ENCODE measurements at regions not wholly inside any gene's neighbourhood (a gene's known extent, or its start where the extent isn't known, plus 50 kb on each side); places are given as distances from the start of the nearest gene placed in this dataset.

DNA sequence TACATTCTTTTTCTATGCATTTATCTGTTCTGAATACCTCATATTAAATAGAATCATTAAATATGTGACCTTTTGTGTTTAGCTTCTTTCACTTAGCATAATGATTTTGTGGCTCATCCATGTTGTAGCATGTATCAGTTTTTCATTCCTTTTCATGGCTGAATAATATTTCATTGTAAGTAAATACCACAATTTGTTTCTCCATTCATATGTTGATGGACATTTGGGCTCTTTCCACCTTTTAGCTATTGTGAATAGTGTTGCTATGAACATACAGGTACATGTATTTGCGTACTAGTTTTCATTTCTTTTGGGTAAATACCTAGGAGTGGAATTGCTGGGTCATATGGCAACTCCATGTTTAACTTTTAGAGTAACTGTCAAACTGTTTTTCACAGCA, 85.1 kb downstream of the GNL3L start:
- POLR2A ChIA-PET: no interaction called here

DNA sequence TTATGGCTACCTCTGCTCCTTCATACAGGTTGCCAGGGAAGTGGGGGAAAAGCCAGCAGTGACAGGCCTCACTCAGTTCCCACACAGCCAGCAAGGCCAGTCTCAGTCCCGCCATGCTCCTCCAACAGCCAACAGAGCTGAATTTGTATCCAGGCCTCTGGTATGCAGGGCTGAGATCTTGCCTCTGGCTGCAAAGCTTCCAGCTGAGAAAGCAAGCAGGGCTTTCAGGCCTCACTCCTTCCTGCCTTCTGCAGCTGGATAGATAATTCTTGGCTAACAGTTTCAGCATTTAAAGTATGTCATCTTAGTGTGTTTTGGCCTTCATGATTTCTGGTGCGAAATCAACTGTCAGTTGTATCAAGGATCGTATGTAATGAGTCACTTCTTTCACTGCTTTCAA, 103.6 kb downstream of the GNL3L start:
- H3K9me3 ChIP-seq (ENCODE audit: control insufficient read depth in 2 of 3, low read length in 3 of 3): no peaks in the 10 kb centered on the region
- H3K4me3 Mint-ChIP-seq: no peak overlapping the region
- peaks cover 3 to 20% (median 15%) of the 10 kb centered on the region in 5 donors for H3K36me3 Mint-ChIP-seq
- CTCF ChIA-PET: no interaction called here
- peaks cover 0 to 2% (median 0%) of the 10 kb centered on the region in 5 donors for H3K27me3 Mint-ChIP-seq
- no peaks in the 10 kb centered on the region for H3K27me3 ChIP-seq (ENCODE audit: control insufficient read depth in 2 of 2, insufficient read depth in 2 of 2, low read length in 2 of 2)
- peaks cover 4 to 60% (median 21%) of the 10 kb centered on the region in 11 donors for H3K9me3 Mint-ChIP-seq
- H3K4me1 Mint-ChIP-seq: no peaks in the 10 kb centered on the region
- no peak overlapping the region for H3K27ac Mint-ChIP-seq
- H3K36me3 ChIP-seq (ENCODE audit: control insufficient read depth in 2 of 3, insufficient read depth in 3 of 3, low read length in 3 of 3): no peaks in the 10 kb centered on the region
- H3K27ac ChIP-seq (ENCODE audit: low read depth, low read length): no peak overlapping the region
- DNase-seq (no peak), ATAC-seq (no peak)
- intact Hi-C loops (cut with micrococcal nuclease): loop anchor here in 1 of 2 donors (10.0 kb wide), 1 partner anchor 949 kb away; the partner anchor contains the start of gene HUWE1
- no peak overlapping the region for H3K4me3 ChIP-seq (ENCODE audit: low read length)
- POLR2A ChIA-PET: no interaction called here
- H3K4me1 ChIP-seq (ENCODE audit: control insufficient read depth in 2 of 2, insufficient read depth in 2 of 2, low read length in 2 of 2): no peaks in the 10 kb centered on the region

More for the DNA sequence above, 85.1 kb downstream of the GNL3L start:
- intact Hi-C loops (cut with micrococcal nuclease): no loop called here
- H3K4me1 ChIP-seq (ENCODE audit: control insufficient read depth in 2 of 2, insufficient read depth in 2 of 2, low read length in 2 of 2): no peaks in the 10 kb centered on the region
- no peak overlapping the region for H3K27ac ChIP-seq (ENCODE audit: low read depth, low read length)
- no peaks in the 10 kb centered on the region for H3K9me3 ChIP-seq (ENCODE audit: control insufficient read depth in 2 of 3, low read length in 3 of 3)
- H3K36me3 Mint-ChIP-seq: peaks cover 0 to 34% (median 29%) of the 10 kb centered on the region in 5 donors
- DNase-seq (no peak), ATAC-seq (no peak)
- H3K4me1 Mint-ChIP-seq: no peaks in the 10 kb centered on the region
- H3K4me3 Mint-ChIP-seq: no peak overlapping the region
- no peaks in the 10 kb centered on the region for H3K27me3 Mint-ChIP-seq
- no peaks in the 10 kb centered on the region for H3K36me3 ChIP-seq (ENCODE audit: control insufficient read depth in 2 of 3, insufficient read depth in 3 of 3, low read length in 3 of 3)
- no peaks in the 10 kb centered on the region for H3K27me3 ChIP-seq (ENCODE audit: control insufficient read depth in 2 of 2, insufficient read depth in 2 of 2, low read length in 2 of 2)
- H3K27ac Mint-ChIP-seq: no peak overlapping the region
- no peak overlapping the region for H3K4me3 ChIP-seq (ENCODE audit: low read length)
- CTCF ChIA-PET: no interaction called here
- peaks cover 7 to 46% (median 17%) of the 10 kb centered on the region in 11 donors for H3K9me3 Mint-ChIP-seq

DNA sequence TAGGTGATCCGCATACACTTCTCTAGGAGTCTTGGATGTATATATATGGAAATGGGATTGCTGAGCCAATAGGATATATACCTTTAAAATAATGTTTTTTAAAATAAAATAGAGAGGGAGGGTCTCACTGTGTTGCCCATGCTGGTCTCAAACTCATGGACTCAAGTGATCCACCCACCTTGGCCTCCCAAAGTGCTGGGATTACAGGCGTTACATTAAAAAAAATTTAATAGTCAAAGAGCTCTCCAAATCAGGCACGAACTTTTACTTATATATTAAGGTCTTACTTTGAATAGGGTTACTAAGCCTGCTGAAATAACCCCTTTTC, 109.0 kb downstream of the GNL3L start:
- Histone ChIP-seq H3K27ac (ENCODE audit: low read depth, low read length) (peak overlapping the region; percentile 98), H3K9me3 (ENCODE audit: control insufficient read depth in 2 of 3, low read length in 3 of 3) (no peaks in the 10 kb centered on the region), H3K4me3 (ENCODE audit: low read length) (peak overlapping the region; percentile 64), H3K36me3 (ENCODE audit: control insufficient read depth in 2 of 3, insufficient read depth in 3 of 3, low read length in 3 of 3) (no peaks in the 10 kb centered on the region), H3K4me1 (ENCODE audit: control insufficient read depth in 2 of 2, insufficient read depth in 2 of 2, low read length in 2 of 2) (peaks cover 4% of the 10 kb centered on the region in 2 donors), H3K27me3 (ENCODE audit: control insufficient read depth in 2 of 2, insufficient read depth in 2 of 2, low read length in 2 of 2) (no peaks in the 10 kb centered on the region)
- Mint-ChIP-seq H3K27me3 (no peaks in the 10 kb centered on the region), H3K36me3 (peaks cover 3 to 17% (median 5%) of the 10 kb centered on the region in 5 donors), H3K27ac (peak overlapping the region; percentile 96 to 100 (median 99)), H3K4me3 (peak overlapping the region; percentile 74 to 98 (median 94)), H3K4me1 (peaks cover 0 to 16% (median 10%) of the 10 kb centered on the region in 7 donors), H3K9me3 (peaks cover 0 to 19% (median 9%) of the 10 kb centered on the region in 11 donors)
- no peak for DNase-seq
- ChIA-PET CTCF (interaction anchor here (0.5 to 1.3 kb wide), 2 partner anchors 252 to 420 kb away, joined by 3 read pairs; no protein-coding TSS in a partner anchor), POLR2A (interaction anchor here (0.9 to 2.3 kb wide), 12 partner anchors 64 to 1414 kb away, joined by 3 to 25 read pairs (median 6); partner anchors contain the start of genes APEX2, FAM120C, GNL3L and KDM5C)
- intact Hi-C loops (cut with micrococcal nuclease): loop anchor here (1.0 to 10.0 kb wide), 13 partner anchors 62 to 1557 kb away; partner anchors contain the start of genes APEX2 (in 2 of the 2), FAM120C (in 2 of the 2), GNL3L (in 2 of the 2) and TSR2 (in 2 of the 2)
- no peak for ATAC-seq

GRCh38 chrX:54639346-54640102, 109.5 kb downstream of the GNL3L start:
- Mint-ChIP-seq H3K4me1 (peaks cover 0 to 16% (median 10%) of the 10 kb centered on the region in 7 donors), H3K36me3 (peaks cover 3 to 17% (median 5%) of the 10 kb centered on the region in 5 donors), H3K4me3 (peak overlapping the region; percentile 74 to 98 (median 94)), H3K27ac (peak overlapping the region; percentile 96 to 100 (median 99)), H3K27me3 (no peaks in the 10 kb centered on the region), H3K9me3 (peaks cover 0 to 19% (median 8%) of the 10 kb centered on the region in 11 donors)
- Histone ChIP-seq H3K4me1 (ENCODE audit: control insufficient read depth in 2 of 2, insufficient read depth in 2 of 2, low read length in 2 of 2) (peaks cover 4% of the 10 kb centered on the region in 2 donors), H3K27me3 (ENCODE audit: control insufficient read depth in 2 of 2, insufficient read depth in 2 of 2, low read length in 2 of 2) (no peaks in the 10 kb centered on the region), H3K9me3 (ENCODE audit: control insufficient read depth in 2 of 3, low read length in 3 of 3) (no peaks in the 10 kb centered on the region), H3K27ac (ENCODE audit: low read depth, low read length) (peak overlapping the region; percentile 98), H3K4me3 (ENCODE audit: low read length) (peak overlapping the region; percentile 64), H3K36me3 (ENCODE audit: control insufficient read depth in 2 of 3, insufficient read depth in 3 of 3, low read length in 3 of 3) (no peaks in the 10 kb centered on the region)
- intact Hi-C loops (cut with micrococcal nuclease): loop anchor here (1.0 to 10.0 kb wide), 17 partner anchors 57 to 1557 kb away; partner anchors contain the start of genes APEX2 (in 2 of the 2), FAM120C (in 2 of the 2), GNL3L (in 2 of the 2) and TSR2 (in 2 of the 2)
- peak; percentile 93 for ATAC-seq
- peak; percentile 73 to 95 (median 89) for DNase-seq
- POLR2A ChIA-PET: interaction anchor here (0.6 to 2.3 kb wide), 15 partner anchors 64 to 1414 kb away, joined by 3 to 25 read pairs (median 5); partner anchors contain the start of genes APEX2, FAM120C, GNL3L and KDM5C
- CTCF ChIA-PET: interaction anchor here (0.5 to 1.3 kb wide), 2 partner anchors 252 to 420 kb away, joined by 3 read pairs; no protein-coding TSS in a partner anchor

GRCh38 chrX:54640103-54640690, 110.2 kb downstream of the GNL3L start:
- H3K4me1 Mint-ChIP-seq: peaks cover 0 to 16% (median 10%) of the 10 kb centered on the region in 7 donors
- no peak for DNase-seq
- H3K27ac ChIP-seq (ENCODE audit: low read depth, low read length): peak overlapping the region; percentile 98
- CTCF ChIA-PET: interaction anchor here (1.3 kb wide), 1 partner anchor 251 kb away, joined by 3 read pairs; no protein-coding TSS in a partner anchor
- H3K27ac Mint-ChIP-seq: peak overlapping the region; percentile 96 to 100 (median 99)
- peaks cover under 1 to 14% (median 3%) of the 10 kb centered on the region in 5 donors for H3K36me3 Mint-ChIP-seq
- H3K9me3 ChIP-seq (ENCODE audit: control insufficient read depth in 2 of 3, low read length in 3 of 3): no peaks in the 10 kb centered on the region
- ATAC-seq: no peak
- peaks cover 4% of the 10 kb centered on the region in 2 donors for H3K4me1 ChIP-seq (ENCODE audit: control insufficient read depth in 2 of 2, insufficient read depth in 2 of 2, low read length in 2 of 2)
- POLR2A ChIA-PET: interaction anchor here (0.5 to 2.3 kb wide), 14 partner anchors 65 to 1415 kb away, joined by 3 to 25 read pairs (median 6); partner anchors contain the start of genes FAM120C, GNL3L, KDM5C and MAGED2
- H3K27me3 Mint-ChIP-seq: no peaks in the 10 kb centered on the region
- peak overlapping the region; percentile 64 for H3K4me3 ChIP-seq (ENCODE audit: low read length)
- no peaks in the 10 kb centered on the region for H3K27me3 ChIP-seq (ENCODE audit: control insufficient read depth in 2 of 2, insufficient read depth in 2 of 2, low read length in 2 of 2)
- H3K9me3 Mint-ChIP-seq: peaks cover 0 to 14% (median 5%) of the 10 kb centered on the region in 11 donors
- intact Hi-C loops (cut with micrococcal nuclease): loop anchor here (1.0 to 5.0 kb wide), 4 partner anchors 57 to 1267 kb away; no protein-coding TSS in a partner anchor
- peak overlapping the region; percentile 74 to 98 (median 94) for H3K4me3 Mint-ChIP-seq
- no peaks in the 10 kb centered on the region for H3K36me3 ChIP-seq (ENCODE audit: control insufficient read depth in 2 of 3, insufficient read depth in 3 of 3, low read length in 3 of 3)

DNA sequence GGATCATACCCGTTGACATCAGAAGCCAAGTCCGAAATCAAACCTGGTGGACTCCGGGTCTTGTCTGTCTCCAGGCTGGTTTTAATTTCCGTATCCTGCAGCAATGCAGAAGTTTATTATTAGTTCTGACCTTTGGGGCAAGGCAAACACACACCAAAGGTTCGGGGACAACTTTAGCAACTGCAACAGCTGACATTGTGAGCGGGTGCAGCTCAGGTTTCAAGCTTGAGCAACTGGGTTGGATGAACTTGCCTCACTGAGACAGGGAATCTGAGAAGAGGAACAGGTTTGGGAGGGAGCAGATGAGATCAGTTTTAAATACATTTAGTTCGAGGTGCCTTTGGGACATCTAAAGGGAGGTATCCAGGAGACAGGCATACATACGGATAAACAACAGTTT, 110.7 kb downstream of the GNL3L start:
- Histone ChIP-seq H3K4me3 (ENCODE audit: low read length) (no peak overlapping the region), H3K9me3 (ENCODE audit: control insufficient read depth in 2 of 3, low read length in 3 of 3) (no peaks in the 10 kb centered on the region), H3K27me3 (ENCODE audit: control insufficient read depth in 2 of 2, insufficient read depth in 2 of 2, low read length in 2 of 2) (no peaks in the 10 kb centered on the region), H3K4me1 (ENCODE audit: control insufficient read depth in 2 of 2, insufficient read depth in 2 of 2, low read length in 2 of 2) (peaks cover 4% of the 10 kb centered on the region in 2 donors), H3K36me3 (ENCODE audit: control insufficient read depth in 2 of 3, insufficient read depth in 3 of 3, low read length in 3 of 3) (no peaks in the 10 kb centered on the region), H3K27ac (ENCODE audit: low read depth, low read length) (peak overlapping the region; percentile 98)
- H3K4me1 Mint-ChIP-seq: peaks cover 0 to 16% (median 10%) of the 10 kb centered on the region in 7 donors
- ATAC-seq: no peak
- peaks cover 0 to 9% (median 2%) of the 10 kb centered on the region in 11 donors for H3K9me3 Mint-ChIP-seq
- ChIA-PET POLR2A (interaction anchor here (0.5 to 2.3 kb wide), 6 partner anchors 111 to 718 kb away, joined by 3 to 25 read pairs (median 12); partner anchors contain the start of genes GNL3L, MAGED2, PHF8 and TSR2), CTCF (no interaction called here)
- H3K27me3 Mint-ChIP-seq: no peaks in the 10 kb centered on the region
- peaks cover 0 to 9% (median 2%) of the 10 kb centered on the region in 5 donors for H3K36me3 Mint-ChIP-seq
- peak overlapping the region in 2 of 10 donors; percentile 17 to 96 for H3K4me3 Mint-ChIP-seq
- peak overlapping the region in 7 of 9 donors; percentile 73 to 100 (median 99) for H3K27ac Mint-ChIP-seq
- intact Hi-C loops (cut with micrococcal nuclease): loop anchor here (1.0 to 5.0 kb wide), 4 partner anchors 56 to 1267 kb away; no protein-coding TSS in a partner anchor
- DNase-seq: no peak

Measured in naive thymus-derived CD4-positive, alpha-beta T cell (primary cell).